GM19372 (cell line): ENCODE measurements at regions not wholly inside any gene's neighbourhood (a gene's known extent, or its start where the extent isn't known, plus 50 kb on each side); places are given as distances from the start of the nearest gene placed in this dataset.

Experiments used
- ATAC-seq: cut with Tn5 transposase; IDR thresholded peaks from one replicate; pipeline ENCODE4 v1.9.1; 2021; ENCODE audit warnings: mild to moderate bottlenecking, low read depth, moderate library complexity; ENCODE audit not compliant: unreplicated experiment

DNA sequence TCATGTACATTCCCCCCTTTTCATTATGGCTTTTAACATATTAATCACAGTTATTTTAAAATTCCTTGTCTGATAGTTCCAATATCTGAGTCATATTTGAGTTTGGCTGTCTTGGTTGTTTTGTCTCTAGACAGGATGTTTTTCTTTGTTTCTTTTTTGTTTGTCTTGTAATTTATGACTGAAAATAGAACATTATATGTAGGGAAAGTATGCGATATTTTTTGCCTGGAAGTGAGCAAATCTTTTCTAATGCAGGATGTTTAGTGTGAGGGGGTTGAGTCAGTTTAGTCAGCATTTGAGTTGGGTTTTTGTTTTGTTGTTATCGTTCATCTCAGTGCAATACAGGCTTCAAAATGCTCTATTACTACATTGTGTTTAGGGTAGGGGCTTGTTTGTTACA is 239.7 kb downstream of the SNAPC1 start:
- ATAC-seq, result no peak

DNA sequence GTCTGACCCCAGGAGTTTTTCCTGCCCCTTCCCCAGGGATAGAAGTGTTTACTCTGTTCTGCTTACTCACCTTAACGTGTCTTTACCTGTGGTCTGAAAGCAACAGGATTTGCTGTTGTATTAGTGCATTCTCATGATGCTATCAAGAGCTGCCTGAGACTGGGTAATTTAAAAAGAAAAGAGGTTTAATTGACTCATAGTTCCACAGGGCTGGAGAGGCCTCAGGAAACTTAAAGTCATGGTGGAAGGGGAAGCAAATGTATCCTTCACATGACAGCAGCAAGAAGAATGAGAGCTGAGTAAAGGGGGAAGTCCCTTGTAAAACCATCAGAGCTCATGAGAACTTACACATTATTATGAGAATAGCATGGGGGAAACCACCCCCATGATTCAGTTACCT is 240.4 kb downstream of the SNAPC1 start:
- no peak for ATAC-seq

DNA sequence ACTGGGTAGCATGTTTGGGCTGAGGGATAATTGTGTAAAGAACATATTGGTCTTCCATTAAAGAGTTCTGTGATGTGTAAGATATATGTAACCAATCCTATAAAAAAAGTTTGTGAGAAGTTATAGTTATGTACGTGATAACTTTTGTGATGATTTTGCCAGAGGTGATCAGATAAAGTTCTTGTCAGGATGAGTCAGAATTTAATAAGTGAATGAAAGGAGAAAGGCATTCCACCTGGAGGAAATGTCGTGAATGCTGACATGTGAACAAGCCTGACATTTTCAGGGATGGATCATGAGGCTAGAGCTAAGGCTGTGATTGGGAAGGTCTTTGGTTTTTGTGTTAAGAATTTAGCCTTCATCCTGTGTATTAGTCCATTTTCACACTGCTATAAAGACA is 241.5 kb downstream of the SNAPC1 start:
- no peak for ATAC-seq

DNA sequence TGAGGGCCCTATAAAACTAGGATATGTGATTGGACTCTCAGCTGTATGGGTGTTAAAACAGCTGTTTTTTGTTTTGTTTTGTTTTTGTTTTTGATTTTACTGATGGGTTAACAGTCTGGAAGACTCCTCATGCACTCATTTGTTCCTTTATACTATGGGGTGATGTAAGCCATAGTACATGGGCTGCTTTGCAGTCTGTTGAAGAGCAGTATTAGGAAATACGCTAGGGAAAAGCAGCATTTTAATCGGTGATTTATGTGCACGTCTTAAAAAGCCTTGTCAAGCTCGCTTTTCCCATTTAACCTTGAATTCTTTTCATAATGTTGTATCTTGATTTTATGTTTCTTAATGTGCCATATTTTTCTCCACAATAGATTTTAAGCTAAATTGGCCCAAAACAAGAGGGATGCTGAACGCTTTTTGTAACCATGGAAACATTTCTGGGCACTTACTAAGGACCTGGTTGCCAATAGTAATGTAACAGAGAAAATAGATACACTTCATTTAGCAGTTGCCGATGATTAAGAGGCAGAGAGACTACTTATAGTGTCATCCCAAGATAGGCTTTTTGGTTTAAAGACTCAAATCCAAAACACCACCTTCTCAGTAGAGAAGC is 244.0 kb downstream of the SNAPC1 start:
- no peak for ATAC-seq

DNA sequence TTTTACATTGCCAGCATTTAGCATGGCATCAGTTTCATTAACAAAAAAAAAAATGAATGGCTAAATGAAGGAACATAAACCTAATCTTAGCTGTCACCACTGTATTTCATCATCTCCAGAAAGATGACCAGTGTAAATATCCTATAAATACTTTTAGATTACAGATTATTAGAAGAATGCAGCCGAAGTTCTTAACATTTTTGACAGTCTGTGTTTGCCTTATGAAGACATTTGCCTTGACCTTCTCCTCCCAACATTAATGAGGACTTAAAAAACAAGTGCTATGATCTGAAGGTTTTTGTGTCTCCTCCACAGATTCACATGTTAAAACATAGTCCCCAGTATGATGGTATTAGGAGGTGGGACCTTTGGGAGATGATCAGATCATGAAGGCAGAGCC is 253.0 kb downstream of the SNAPC1 start:
- ATAC-seq, result no peak

DNA sequence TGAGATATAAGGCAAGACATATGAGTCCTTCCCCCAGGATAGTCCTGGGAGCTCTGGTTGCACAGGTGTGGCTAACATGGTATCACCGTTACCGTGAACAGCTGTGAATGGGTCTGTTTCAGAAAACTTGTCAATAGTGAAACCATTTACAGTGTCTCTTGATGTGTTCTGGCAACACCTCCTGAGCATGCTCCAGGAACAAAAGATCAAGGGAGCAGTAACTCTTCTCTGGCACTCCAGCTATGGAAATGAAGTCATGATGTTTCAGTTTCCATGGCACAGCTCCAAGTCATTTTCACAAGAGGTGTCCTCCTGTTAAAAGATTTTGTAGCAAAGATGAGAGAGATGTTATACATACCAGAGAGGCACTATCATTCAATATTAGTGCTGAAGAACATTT is 253.7 kb downstream of the SNAPC1 start:
- ATAC-seq, result no peak

DNA sequence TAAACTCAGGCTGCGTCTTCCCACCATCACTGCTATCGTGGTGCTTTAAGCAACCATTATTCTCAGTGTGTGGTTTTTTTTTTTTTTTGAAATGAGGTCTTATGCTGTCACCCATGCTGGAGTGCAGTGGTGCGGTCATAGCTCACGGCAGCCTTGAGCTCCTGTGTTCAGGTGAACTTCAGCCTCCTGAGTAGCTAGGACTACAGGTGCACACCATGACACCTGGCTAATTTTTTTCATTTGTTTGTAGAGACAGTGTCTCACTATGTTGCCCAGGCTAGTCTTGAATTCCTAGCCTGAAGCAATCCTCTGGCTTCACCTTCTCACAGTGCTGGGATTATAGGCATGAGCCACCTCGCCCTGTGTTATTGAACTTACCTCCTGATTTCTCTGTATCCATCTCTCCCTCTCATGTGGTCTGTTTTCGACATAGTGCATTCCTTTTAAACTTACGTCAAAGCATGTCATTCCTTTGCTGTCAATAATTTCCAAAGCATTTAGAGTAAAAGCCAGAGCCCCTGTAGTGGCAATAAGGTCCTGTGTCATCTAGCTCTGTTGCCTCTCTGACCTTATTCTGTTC is 255.5 kb downstream of the SNAPC1 start:
- ATAC-seq, result no peak

DNA sequence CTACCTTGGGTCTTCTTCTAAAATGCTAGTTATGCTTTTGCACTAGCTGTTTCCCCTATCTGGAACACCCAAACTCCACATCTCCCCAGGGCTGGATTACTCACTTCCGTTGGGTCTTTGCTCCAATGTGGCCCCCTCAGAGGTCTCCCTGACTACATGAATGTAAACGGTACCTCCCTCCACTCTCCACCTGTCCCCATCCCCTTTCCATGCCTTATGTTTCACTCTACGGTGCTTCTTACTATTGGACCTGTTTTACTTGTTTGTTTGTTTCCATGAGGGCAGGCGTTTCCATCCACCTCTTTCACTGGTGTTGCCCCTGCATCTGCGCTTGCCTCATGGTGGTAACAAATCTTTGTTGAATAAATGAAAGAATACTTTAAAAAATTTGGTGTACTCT is 256.4 kb downstream of the SNAPC1 start:
- no peak for ATAC-seq

DNA sequence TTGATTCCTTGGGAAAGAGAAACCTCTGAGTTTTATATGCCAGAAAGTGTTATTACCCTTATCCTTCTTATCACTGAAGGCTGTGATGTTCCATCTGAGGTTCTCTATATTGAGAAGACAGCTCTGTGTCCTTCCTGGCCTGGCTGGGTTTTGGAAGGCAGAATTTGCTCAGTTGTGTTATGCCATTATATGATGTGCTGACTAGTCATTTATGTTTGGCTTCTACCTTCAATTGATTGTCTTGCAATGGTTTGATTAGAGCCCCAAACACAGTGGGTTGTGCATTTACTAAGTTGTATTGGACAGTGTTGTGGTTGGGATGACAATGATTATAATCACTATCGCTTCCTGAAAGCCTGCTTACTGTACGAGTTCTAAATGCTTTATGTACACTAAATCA is 265.7 kb downstream of the SNAPC1 start:
- ATAC-seq, result no peak

DNA sequence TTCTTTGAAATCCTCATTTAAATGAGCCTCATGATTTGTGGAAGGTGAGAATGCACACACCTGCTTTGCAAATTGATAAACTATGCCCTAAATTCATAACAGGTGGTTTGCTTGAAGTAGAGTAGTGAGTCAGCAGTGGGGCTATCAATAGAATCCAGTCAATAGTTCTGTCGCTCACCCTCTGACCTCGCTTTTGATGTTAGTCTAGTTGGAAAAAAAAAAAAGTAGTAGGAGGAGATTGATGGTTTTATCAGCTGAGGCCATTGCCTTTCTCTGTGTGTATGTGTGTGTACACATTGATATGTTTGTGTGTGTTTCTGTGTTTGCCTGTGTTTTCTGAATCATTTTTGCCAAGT is 267.3 kb downstream of the SNAPC1 start:
- no peak for ATAC-seq

DNA sequence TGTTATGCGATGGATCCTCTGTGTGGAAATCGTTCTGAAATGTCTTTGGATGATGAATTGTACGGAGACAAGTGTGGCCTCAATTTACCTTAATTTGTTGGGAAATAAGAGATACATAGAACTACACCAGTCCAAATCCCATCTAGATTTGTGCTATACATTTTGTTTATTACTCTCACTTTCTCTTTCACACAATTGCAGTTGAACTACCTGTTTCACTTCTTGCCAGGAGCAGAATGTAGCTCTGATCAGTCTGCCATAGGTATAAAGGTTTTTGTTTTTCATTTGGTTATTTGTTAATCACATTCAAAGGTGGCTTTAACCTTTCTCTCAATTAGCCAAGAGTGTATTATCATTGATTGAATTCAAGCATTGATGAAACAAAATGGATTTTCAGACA is 268.2 kb downstream of the SNAPC1 start:
- ATAC-seq, result no peak

DNA sequence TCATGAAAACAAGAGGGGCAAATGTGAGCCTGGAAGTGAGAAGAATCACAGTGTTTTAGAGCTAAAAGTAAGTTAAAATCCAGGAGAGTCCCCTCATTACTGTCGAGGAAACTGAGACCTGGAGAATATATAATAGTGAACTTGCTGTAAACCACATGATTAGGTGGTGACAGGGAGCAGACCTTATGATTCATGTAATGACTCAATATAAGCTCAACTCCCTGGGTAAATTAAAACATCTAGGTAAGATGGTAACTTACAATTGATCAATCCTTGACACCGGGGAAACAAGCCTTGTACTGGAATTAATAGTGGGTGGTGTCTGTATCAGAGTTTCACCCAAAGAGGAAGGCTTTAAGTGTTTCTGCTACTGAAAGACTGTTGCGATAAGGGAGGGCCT is 269.3 kb downstream of the SNAPC1 start:
- no peak for ATAC-seq

DNA sequence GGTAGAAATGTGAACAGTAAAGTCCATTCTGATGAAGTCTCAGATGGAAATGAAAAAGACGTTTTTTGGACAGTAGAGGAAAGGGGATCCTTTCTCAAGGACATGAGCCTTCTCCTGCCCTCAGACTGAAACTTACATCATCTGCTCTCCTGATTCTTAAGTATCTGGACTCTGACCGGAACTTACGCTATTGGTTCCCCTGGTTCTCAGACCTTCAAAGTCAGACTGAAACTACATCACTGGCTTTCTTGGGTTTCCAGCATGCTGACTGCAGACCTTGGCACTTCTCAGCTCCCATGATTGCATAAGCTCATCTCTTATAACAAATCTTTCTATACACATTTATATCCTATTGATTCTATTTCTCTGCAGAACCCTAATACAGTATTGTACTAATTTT is 291.0 kb downstream of the SNAPC1 start:
- no peak for ATAC-seq

DNA sequence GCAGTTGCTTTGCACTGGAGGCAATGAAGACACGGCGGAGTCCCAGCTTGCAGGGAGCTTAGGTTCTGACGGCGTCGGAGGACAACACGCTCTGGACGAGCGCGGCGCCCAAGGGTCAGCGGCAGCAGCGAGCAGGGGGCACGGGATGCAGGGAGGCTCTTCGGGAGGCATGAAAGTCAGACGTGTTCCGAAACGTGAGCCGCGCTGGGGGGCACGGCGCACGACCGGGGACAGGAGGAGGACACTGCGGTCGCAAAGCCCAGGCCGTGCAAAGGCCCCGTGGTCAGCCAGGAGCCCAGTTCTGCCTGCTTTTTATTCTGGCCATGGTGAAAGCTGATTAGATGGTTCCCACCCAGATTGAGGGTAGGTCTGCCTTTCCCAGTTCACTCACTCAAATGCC is 294.6 kb downstream of the SNAPC1 start:
- no peak for ATAC-seq

DNA sequence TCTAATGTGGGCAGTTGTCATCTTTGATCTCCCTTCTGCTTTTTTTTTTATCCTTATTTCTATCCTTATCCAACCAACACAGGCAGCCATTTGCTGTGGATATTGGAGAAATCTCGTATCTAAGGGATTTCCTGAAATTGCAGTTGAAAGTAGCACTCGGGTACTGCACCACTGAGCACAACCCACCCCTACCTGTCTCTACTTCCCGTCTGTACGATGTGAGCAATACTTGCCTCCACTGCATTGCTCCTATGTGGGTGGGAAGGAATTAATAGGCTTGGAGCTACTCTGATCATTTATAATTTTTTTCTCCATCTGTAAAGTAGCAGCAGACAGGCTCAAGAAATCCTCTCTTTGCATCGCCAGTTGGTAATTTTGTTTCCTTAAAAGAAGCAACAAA is 300.4 kb downstream of the SNAPC1 start:
- no peak for ATAC-seq

DNA sequence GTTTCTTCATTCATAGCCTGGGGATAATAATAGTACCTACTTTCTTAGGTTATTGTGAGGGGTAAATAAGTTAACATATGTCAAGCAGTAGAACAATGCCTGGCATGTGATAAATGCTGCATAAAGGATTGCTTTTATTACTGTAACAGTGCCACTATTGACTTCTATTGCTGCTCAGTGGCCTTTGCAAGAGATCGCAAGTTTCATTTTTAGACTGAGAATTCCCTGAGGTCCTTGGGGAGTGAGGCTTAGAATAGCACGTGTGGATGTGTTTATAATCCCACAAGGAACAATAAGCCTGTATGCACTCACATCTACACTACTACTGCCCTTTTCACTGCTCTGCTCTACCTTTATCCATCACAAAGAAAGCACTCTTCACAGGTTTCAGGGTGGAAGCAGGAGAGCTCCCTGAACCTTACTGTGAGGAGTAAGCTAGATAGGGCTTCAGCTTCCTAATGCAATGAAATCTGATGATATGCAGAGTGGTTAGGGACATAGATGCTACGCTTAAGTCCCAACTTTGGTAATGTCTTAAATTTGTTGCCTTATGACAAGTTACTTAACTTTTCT is 302.6 kb downstream of the SNAPC1 start:
- no peak for ATAC-seq

DNA sequence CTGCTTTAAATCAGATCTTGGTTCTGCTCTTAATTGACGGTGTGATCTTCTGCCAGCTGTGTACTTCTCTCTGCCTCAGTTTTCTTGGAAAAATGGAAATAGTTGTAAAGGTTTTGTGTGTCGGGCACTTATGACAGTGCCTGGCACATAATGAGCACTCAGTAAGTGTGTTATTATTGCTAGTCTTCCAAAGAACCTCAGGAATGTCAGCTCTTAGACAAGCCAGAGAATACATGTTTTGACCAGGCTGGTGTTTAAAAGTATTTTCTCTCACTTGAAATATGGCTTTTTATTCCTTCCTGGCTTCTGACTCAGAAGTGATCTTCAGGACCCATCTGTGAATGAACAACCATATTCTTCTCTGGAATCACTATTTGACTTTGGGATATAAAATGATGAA is 304.1 kb downstream of the SNAPC1 start:
- no peak for ATAC-seq

DNA sequence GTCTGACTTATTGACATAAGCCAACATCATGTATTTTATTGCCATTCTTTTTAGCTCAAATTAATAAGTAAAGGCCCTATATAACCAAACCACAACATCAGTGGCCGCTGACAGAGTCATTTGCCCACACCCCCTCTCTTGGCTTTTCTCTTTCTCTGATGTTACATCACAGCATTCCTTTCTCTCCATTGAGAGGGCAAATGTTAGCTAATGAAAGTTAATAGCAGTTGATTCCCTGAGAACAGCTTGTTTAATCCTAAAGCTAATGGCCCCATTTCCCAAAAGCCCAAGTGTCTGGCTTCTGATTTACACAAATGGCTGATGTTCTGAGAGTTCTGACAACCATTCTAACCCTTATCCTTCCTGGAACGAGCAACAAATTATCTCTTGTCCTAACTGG is 308.8 kb downstream of the SNAPC1 start:
- ATAC-seq, result no peak

DNA sequence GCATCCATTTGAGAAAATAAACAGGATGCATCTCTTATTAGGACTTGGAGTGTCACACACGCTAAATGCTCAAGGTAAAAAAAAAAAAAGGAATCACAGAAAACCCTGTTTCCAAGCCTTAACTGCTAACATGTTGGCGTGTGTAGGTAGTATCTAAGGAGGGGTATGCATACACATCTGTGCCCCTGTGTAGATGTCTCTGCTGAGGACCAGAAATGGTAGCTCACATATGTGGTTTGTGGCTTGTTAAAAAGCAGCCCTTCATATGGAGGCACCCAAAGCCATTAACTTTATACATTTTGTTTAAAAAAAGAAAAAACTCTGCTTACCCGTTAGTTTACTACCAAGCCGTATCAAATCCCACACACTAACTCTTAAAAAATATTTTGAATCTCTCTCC is 314.1 kb downstream of the SNAPC1 start:
- no peak for ATAC-seq

DNA sequence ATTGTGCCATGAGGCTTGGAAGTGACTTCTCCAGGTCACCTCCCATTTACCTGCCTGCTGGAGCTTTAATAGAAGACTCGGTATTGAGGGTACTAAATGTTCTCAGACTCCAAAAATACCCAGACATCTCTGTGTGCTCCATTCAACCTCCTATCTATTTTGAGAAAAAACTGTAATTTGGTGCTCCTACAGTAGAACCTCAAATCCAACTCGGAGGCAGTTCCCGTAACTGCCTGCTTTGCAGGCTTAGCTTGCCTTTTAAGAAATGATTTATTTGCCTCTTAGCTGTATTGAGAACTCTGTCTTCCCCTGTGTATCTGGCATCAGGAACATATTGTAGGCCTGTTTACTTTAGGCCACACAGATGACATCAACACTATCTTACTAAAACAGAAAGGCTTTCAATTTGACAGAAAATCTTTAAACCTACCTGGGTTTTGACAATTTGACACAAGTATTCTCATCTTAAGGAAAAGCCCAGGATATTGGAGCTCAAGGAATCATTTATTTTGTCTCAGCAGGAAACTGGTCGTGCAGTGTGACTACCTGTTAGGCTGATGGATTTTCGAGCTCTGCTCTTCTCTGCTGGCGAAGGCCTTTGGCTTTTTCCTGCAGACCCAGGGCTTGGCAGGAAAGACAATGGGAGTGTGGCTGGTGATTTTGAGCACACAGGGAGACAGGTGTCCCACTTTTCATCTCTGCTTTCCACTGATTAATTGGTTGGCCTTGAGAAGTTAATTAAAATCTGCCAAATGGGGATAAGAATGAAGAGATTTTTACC is 314.8 kb downstream of the SNAPC1 start:
- no peak for ATAC-seq

DNA sequence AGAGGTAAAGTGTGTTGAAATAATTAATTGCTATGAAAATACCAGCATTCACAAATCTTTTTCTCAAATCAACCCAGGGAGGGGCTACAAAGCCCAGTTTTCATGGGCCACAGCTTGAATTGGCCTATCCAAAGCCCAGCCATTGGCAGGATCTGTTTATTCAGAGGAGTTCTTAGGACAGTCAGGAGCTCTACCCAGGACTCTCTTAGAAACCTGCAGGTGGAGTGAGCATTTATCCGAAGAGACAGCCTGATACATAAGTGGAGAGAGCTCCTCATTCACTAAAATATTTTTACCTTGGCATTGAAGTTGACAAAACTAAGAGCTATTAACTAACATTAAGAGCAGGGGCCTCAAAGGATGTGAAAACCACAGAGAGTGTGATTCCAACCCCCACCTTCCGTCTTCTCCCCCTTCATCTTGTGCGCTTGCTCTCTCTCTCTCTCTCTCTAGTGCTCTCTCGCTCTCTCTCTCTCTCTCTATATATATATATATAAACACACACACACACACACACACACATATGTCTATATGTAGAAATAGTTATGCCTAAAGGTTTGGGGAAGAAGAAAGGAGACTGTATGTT is 315.5 kb downstream of the SNAPC1 start:
- ATAC-seq, result no peak

DNA sequence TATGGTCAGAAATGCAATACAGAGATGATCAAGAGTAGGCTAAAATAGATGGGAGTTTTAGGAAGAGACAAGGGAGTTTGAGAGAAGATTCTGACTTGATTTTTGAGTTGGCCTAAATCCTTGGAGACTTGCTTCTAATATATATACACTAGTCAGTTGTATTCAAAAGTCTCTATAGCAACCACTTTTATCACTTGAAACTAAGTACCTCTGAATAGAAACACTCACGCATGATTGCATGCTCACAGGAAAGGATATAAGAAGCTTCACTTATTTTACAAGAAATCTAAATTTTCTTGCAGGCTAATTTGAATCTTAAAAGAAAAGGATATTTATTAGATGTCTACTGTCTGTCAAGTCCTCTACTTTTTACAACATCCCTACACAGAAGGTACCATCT is 316.8 kb downstream of the SNAPC1 start:
- ATAC-seq, result no peak
